ENCODE measurements at regions not wholly inside any gene's neighbourhood (a gene's known extent, or its start where the extent isn't known, plus 50 kb on each side); places are given as distances from the start of the nearest gene placed in this dataset.
"Not testable (repeated sequence)": the region's sequence is repeated elsewhere in the genome, so short reads cannot be mapped to it uniquely, and the experiment has no call there.

DNA sequence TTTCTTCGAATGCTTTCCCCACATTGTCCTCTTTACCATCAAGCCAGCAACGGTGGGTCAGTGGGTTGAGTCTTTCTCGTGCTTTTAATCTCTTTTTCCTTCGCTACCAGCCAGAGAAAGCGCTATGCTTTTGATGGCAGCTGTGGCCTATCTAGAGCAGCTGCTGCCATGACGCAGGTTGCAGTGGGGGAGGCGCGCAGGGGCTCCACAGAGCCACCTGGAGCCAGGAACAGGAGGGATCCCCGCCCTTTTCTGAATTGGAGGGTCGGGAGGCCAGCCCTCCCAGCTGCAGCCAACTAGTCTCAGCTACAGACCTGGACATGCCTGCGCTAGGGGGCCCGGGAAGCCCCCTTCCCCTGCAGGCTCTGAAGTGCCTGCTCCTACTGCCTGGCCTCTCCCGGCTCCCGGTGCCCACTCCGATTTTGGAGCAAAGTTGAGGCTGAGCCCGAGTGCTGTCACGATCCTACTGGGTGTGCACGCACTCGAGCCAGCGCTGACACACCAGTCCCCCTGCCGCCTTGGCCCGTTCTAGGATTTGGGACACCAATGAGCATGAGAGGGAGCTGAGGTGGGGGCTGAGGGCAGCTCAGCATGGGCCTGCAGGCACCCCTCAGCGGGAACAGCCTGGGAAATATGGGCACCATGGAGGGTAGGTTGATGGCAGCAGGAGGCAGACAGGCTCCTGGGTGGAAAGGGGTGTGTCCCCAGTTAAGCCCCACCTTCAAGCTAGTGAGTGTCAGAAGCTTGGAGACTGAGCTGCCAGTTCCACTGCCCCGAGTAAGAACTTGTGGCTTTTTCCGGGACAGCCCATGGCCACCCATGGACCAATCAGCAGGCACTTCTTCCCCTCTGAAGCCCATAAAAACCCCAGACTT is 784.2 kb downstream of the SLC6A15 start:
- Histone ChIP-seq H3K4me3 (no peak overlapping the region), H3K4me1 (no peaks in the 10 kb centered on the region), H3K9me3 (no peaks in the 10 kb centered on the region), H3K36me3 (replicated peaks in 1 of 2; ENCODE audit: insufficient read depth in 1 of 2, low read depth in 2 of 2) (no peaks in the 10 kb centered on the region), H3K27ac (no peak overlapping the region), H3K27me3 (no peaks in the 10 kb centered on the region)
- no peak for TF ChIP-seq POLR2A (IDR thresholded peaks at IDR 0.05)
- TF ChIP-seq, protein P1, sequence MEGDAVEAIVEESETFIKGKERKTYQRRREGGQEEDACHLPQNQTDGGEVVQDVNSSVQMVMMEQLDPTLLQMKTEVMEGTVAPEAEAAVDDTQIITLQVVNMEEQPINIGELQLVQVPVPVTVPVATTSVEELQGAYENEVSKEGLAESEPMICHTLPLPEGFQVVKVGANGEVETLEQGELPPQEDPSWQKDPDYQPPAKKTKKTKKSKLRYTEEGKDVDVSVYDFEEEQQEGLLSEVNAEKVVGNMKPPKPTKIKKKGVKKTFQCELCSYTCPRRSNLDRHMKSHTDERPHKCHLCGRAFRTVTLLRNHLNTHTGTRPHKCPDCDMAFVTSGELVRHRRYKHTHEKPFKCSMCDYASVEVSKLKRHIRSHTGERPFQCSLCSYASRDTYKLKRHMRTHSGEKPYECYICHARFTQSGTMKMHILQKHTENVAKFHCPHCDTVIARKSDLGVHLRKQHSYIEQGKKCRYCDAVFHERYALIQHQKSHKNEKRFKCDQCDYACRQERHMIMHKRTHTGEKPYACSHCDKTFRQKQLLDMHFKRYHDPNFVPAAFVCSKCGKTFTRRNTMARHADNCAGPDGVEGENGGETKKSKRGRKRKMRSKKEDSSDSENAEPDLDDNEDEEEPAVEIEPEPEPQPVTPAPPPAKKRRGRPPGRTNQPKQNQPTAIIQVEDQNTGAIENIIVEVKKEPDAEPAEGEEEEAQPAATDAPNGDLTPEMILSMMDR (IDR thresholded peaks at IDR 0.05) = no peak
- WGBS, 2 donors = 83 to 85% methylated on average over 20 to 24 of the region's 25 CpGs
- intact Hi-C loops (cut with DNase I) = no loop called here
- DNase-seq (no peak), ATAC-seq (no peak)

DNA sequence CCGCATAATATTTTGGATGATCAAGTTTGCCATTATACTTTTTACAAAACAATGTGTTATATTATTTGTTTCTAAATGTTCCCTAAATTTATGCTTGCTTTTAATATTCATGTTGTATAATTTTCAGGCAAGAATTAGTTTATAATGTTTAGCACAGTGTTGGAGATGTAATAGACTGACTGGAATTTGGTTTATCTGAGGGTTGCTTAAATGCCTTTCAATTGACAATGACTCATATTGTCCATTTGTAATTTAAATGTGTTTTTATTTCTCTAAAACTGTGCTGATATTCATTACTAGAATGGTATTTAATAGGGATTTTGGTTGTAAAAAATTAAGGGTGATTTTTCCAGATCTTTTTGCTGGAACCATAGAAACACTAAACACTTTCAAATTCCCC is 788.4 kb downstream of the SLC6A15 start:
- Histone ChIP-seq H3K27ac (no peak overlapping the region), H3K4me3 (no peak overlapping the region)

DNA sequence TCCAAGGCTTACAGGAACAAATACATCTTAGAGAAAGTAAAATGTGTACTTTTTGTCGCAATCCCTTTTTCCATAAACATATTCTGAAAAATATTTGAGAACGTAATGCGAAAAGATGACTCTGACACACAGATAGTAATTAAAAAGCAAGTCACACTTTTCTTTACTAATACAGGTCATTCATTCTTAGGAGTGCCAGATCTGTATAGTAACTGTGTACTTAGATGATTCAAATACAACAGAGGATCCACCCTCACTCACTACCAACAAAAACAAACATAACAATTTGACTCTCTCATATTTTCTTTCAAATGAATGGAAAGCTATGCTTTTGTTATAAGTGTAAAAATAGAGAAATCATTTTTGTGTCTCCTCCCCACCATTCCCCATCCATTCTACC is 795.4 kb downstream of the SLC6A15 start:
- Histone ChIP-seq H3K27me3 (no peaks in the 10 kb centered on the region), H3K27ac (no peak overlapping the region), H3K9me3 (no peaks in the 10 kb centered on the region), H3K4me3 (no peak overlapping the region), H3K4me1 (no peaks in the 10 kb centered on the region), H3K36me3 (replicated peaks in 1 of 2; ENCODE audit: insufficient read depth in 1 of 2, low read depth in 2 of 2) (no peaks in the 10 kb centered on the region)
- intact Hi-C loops (cut with DNase I) = no loop called here
- DNase-seq = no peak
- WGBS, 2 donors = 83 to 87% methylated on average over 3 of the region's 3 CpGs
- no peak for TF ChIP-seq POLR2A (IDR thresholded peaks at IDR 0.05)
- TF ChIP-seq, protein P1 (IDR thresholded peaks at IDR 0.05) = no peak
- no peak for ATAC-seq

More for the DNA sequence above, 788.4 kb downstream of the SLC6A15 start:
- ATAC-seq = no peak
- no peak for DNase-seq
- intact Hi-C loops (cut with DNase I) = no loop called here
- H3K27me3 ChIP-seq = no peaks in the 10 kb centered on the region
- H3K36me3 ChIP-seq (replicated peaks in 1 of 2; ENCODE audit: insufficient read depth in 1 of 2, low read depth in 2 of 2) = no peaks in the 10 kb centered on the region
- 92 to 100% methylated on average over 1 of the region's 1 CpG for WGBS, 2 donors
- no peak for TF ChIP-seq POLR2A (IDR thresholded peaks at IDR 0.05)
- TF ChIP-seq, protein P1 (IDR thresholded peaks at IDR 0.05) = no peak
- H3K9me3 ChIP-seq = no peaks in the 10 kb centered on the region
- no peaks in the 10 kb centered on the region for H3K4me1 ChIP-seq

DNA sequence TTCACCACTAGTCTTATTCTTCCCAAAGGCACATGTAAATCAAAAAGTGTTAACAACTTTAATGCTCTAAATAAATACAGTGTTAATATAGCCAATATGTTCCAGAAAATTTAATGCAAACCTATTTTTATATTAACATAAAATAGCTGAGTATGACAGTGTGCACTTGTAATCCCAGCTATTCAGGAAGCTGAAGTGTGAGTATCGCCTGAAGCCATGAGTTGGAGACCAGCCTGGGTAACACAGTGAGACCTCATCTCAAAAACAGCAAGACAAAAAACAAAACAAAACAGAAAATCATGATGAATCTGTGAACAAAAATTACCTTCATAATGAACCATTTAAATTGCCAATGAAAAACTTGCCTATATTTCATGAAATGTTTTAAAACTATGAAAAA is 798.9 kb downstream of the SLC6A15 start:
- no peak overlapping the region for H3K27ac ChIP-seq
- H3K9me3 ChIP-seq = no peaks in the 10 kb centered on the region
- ATAC-seq (no peak), DNase-seq (no peak)
- WGBS, 2 donors = 97 to 100% methylated on average over 1 of the region's 1 CpG
- no peaks in the 10 kb centered on the region for H3K27me3 ChIP-seq
- H3K36me3 ChIP-seq (replicated peaks in 1 of 2; ENCODE audit: insufficient read depth in 1 of 2, low read depth in 2 of 2) = no peaks in the 10 kb centered on the region
- intact Hi-C loops (cut with DNase I) = no loop called here
- H3K4me3 ChIP-seq = no peak overlapping the region
- H3K4me1 ChIP-seq = no peaks in the 10 kb centered on the region
- no peak for TF ChIP-seq POLR2A (IDR thresholded peaks at IDR 0.05)
- TF ChIP-seq, protein P1 (IDR thresholded peaks at IDR 0.05) = no peak

DNA sequence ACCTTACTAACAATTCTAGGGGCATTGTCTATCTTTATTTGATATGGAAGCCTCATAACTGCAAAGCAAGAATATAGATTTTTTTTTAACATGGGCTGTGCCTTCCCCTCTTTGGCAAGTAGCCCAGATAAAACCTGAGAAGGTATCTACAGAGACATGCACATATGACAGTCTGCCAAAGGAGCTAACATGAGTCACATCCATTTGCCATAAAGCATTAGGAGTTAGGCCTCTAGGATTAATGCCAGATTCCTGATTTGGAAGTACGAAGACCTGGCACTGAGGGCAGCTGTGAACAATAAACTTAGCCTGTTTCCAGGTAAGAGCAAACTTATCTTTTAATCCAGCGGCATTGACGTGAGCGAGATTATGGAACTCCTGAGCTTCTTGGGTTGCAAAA is 808.7 kb downstream of the SLC6A15 start:
- H3K27ac ChIP-seq; H3K36me3 ChIP-seq (replicated peaks in 1 of 2; ENCODE audit: insufficient read depth in 1 of 2, low read depth in 2 of 2); DNase-seq; H3K4me1 ChIP-seq; ATAC-seq; H3K27me3 ChIP-seq; H3K4me3 ChIP-seq; intact Hi-C loops (cut with DNase I): not testable (repeated sequence)
- WGBS, 2 donors = 85 to 88% methylated on average over 4 of the region's 4 CpGs
- H3K9me3 ChIP-seq = peaks cover 0 to 25% (median 0%) of the 10 kb centered on the region in 3 donors

DNA sequence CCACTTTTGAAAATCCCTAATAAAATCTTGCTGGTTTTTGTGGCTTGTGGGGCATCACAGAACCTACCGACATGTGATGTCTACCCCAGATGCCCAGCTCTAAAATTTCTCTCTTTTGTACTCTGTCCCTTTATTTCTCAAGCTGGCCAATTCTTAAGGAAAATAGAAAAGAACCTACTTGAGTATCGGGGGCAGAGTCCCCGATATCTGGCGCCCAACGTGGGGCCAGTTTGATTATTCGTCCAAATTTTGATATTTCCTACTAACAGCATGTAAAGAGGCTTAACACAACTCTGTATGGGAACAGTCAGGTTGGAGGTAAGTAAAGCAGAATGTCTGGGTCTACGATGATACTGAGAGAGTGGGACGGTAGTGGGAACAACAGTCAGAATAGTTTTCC is 810.6 kb downstream of the SLC6A15 start:
- H3K27me3 ChIP-seq; H3K36me3 ChIP-seq (replicated peaks in 1 of 2; ENCODE audit: insufficient read depth in 1 of 2, low read depth in 2 of 2); H3K27ac ChIP-seq; intact Hi-C loops (cut with DNase I); H3K4me1 ChIP-seq; ATAC-seq; DNase-seq; H3K4me3 ChIP-seq: not testable (repeated sequence)
- peaks cover 0 to 25% (median 0%) of the 10 kb centered on the region in 3 donors for H3K9me3 ChIP-seq
- 88 to 93% methylated on average over 8 of the region's 8 CpGs for WGBS, 2 donors

DNA sequence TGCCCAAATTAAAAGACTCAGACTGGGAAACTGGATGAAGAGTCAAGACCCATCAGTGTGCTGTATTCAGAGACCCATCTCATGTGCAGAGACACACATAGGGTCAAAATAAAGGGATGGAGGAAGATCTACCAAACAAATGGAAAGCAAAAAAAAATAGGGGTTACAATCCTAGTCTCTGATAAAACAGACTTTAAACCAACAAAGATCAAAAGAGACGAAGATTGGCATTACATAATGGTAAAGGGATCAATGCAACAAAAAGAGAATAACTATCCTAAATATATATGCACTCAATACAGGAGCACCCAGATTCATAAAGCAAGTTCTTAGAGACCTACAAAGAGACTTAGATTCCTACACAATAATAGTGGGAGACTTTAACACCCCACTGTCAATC is 813.0 kb downstream of the SLC6A15 start:
- intact Hi-C loops (cut with DNase I); H3K36me3 ChIP-seq (replicated peaks in 1 of 2; ENCODE audit: insufficient read depth in 1 of 2, low read depth in 2 of 2): not testable (repeated sequence)
- 55 to 66% methylated on average over 1 of the region's 1 CpG for WGBS, 2 donors

More for the DNA sequence above, 813.0 kb downstream of the SLC6A15 start:
- not testable (repeated sequence) for H3K27ac ChIP-seq, H3K4me3 ChIP-seq, H3K27me3 ChIP-seq, H3K4me1 ChIP-seq, DNase-seq, ATAC-seq
- peaks cover 0 to 19% (median 0%) of the 10 kb centered on the region in 3 donors for H3K9me3 ChIP-seq
